NT2/D1 (cell line): ENCODE measurements at regions not wholly inside any gene's neighbourhood (a gene's known extent, or its start where the extent isn't known, plus 50 kb on each side); places are given as distances from the start of the nearest gene placed in this dataset.

Experiments used
- SUZ12 ChIP-seq: IDR thresholded peaks from 2 replicates; pipeline ENCODE4 v1.6.1; 2011; ENCODE audit not compliant: insufficient read length, insufficient read depth; ENCODE audit errors: extremely low read depth
- YY1 ChIP-seq: IDR thresholded peaks from 2 replicates; pipeline ENCODE4 v1.6.1; 2011; ENCODE audit not compliant: insufficient read length, insufficient read depth
- ZNF274 ChIP-seq: IDR thresholded peaks from 2 replicates; pipeline ENCODE4 v1.6.1; 2011; ENCODE audit warnings: mild to moderate bottlenecking, low read depth, low read length

DNA sequence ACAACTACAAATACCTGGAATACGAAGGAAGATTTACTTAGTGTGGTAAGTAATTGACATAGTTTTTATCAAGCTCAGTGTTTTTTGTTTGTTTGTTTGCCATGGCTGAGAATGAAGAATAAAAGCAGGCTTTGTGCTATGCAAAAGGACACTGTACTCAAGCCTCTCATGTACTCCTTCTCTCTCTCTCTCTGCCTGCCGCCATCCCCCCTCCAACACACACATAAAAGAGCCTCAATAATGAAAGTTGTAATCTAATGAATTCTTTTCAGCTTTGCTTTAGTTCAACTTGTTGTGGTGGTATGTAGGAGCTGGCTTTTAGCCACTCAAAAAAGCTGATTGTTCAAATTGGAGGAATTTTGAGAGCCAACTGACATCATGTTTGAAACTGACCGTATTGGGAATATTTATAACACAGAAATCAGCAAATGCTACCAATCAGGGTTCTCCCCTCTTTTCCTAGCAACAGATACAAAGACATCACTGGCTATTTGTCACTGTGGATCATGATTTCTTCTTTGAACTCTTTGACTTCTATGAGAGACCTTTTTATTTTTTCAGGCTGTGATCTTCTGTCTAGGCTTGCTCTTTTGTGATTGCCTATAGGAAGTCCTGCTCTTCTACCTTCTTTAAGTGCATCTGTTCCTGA, 1148.8 kb downstream of the RAPGEF2 start:
- TF ChIP-seq ZNF274: no peak
- no peak for TF ChIP-seq SUZ12
- TF ChIP-seq YY1: no peak
